COLO668 (cell line): ENCODE measurements at regions not wholly inside any gene's neighbourhood (a gene's known extent, or its start where the extent isn't known, plus 50 kb on each side); places are given as distances from the start of the nearest gene placed in this dataset.
"Not testable (repeated sequence)": the region's sequence is repeated elsewhere in the genome, so short reads cannot be mapped to it uniquely, and the experiment has no call there.

ENCODE experiments used
- DNase-seq: peaks from one replicate; lab custom pipeline; 2025; ENCODE audit not compliant: unreplicated experiment; lab: John Stamatoyannopoulos, UW

DNA sequence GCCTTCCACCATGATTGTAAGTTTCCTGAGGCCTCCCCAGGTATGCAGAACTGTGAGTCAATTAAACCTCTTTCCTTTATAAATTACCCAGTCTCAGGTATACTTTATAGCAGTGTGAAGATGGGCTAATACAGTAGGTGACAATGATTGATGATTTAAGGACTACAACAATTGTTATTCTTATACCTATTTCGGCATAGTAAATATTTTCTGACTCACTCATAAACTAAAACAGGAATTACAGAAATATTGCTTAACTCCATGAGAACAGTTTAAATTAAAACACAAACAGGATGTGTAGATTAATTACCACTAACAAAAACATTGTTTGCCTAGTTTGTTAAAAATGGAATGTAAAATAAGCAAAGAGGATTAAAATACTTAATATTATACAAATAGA, 839.9 kb downstream of the LTN1 start:
- no peak for DNase-seq

- no peak for DNase-seq
These were observed 840.9 kb downstream of the LTN1 start for GRCh38 chr21:28151758-28152157.

- no peak for DNase-seq
These were observed 841.9 kb downstream of the LTN1 start for GRCh38 chr21:28150778-28151177.

- no peak for DNase-seq
These were observed 844.1 kb downstream of the LTN1 start for GRCh38 chr21:28148400-28149064.

- DNase-seq = no peak
These were observed 848.0 kb downstream of the LTN1 start for GRCh38 chr21:28144653-28145052.

- no peak for DNase-seq
These were observed 848.6 kb downstream of the LTN1 start for GRCh38 chr21:28144089-28144488.

DNA sequence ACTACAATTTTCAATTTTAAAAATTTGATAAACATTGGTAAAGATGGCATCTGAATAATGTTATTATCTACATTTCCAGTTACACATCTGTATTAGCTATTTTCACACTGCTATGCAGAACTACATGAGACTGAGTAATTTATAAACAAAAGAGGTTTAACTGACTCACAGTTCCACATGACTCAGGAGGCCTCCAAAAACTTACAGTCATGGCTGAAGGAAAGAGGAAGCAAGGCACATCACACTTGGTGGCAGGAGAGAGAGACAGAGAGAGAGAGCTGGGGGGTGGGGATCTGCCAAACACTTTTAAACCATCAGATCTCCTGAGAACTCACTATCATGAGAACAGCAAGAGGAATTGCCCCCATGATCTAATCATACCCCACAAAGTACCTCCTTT, 850.0 kb downstream of the LTN1 start:
- no peak for DNase-seq

- no peak for DNase-seq
These were observed 854.4 kb downstream of the LTN1 start for GRCh38 chr21:28138272-28138671.

DNA sequence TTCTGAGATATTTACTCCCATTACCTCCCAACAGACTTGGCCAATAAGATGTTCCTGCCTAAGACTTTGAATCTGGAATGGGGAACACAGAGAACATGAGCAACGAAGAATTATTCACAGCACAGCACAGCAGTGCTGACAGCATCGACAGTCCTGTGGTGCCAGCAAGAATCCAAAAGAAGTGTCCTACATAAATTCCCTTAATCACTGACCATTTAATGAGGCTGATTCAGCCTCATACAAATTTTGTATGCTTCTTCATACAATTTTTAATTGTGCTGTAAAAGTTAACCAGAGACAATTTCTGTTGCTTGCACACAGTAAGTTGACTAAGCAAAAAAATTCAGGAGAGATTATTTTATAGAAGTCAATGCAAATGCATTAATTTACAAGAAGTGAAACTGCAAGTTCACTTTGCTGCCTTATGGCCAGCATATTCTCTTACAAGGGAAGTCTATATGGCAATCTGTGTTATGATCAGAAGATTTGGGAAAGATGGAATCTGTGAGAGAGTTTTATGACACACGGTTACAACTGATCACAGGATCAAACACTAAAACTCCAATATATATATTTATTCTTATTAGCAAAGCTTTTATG, 855.9 kb downstream of the LTN1 start:
- DNase-seq = no peak

GRCh38 chr21:28135646-28136045, 857.0 kb downstream of the LTN1 start:
- DNase-seq = no peak

DNA sequence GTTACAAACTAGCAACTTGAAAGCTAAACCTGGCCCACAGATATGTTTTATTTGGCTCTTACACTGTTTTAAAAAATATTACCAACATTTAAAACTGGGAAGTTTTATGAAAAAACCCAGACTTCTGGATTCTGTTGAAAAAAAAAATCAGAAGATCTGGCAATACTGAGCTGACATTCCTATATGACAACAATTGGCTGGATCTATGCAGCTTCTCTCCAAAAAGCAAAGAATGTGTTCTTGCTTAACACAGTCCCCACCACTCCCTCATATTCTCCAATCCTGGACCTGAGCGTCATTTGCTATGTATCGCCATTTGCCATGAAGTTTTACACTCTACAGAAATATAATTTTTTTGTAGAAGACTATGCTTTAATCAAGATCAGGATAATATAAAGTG, 859.6 kb downstream of the LTN1 start:
- DNase-seq = no peak

GRCh38 chr21:28132713-28133112, 860.0 kb downstream of the LTN1 start:
- DNase-seq = no peak

- no peak for DNase-seq
These were observed 865.4 kb downstream of the LTN1 start for GRCh38 chr21:28127175-28127785.

GRCh38 chr21:28126521-28127174, 866.0 kb downstream of the LTN1 start:
- DNase-seq = no peak

DNA sequence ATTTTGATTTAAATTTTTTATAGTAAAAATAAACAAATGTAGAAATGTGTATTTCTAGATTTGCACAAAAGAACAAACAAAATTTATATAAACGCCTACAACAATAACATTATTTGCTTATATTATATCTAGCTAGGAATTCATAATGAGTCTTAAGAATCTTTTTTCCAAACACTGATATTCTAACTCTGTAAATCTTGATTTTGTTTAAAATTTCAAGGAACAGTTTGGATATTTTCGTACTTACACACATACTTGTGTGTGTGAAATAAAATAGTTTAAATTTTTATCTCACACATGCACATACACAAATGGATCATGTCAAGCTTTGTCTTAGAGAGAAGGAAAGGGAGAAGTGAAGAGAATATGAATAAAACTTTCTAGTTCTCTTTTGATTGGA, 868.1 kb downstream of the LTN1 start:
- no peak for DNase-seq

- DNase-seq = no peak
These were observed 874.1 kb downstream of the LTN1 start for GRCh38 chr21:28118570-28118969.

DNA sequence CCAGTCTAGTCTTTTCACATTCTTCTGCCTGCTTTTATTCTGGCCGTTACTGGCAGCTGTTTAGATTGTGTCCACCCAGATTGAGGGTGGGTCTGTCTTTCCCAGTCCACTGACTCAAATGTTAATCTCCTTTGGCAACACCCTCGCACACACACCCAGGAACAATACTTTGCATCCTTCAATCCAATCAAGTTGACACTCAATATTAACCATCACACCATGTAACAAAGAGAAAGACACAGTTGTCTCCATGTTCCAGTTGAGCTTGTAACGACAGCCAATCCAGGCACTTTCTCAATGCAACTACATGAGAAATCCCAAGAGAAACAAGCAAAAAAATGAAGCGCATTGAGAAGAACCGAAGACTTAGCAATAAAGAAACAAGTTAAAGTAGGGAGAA, 877.7 kb downstream of the LTN1 start:
- DNase-seq = not testable (repeated sequence)

DNA sequence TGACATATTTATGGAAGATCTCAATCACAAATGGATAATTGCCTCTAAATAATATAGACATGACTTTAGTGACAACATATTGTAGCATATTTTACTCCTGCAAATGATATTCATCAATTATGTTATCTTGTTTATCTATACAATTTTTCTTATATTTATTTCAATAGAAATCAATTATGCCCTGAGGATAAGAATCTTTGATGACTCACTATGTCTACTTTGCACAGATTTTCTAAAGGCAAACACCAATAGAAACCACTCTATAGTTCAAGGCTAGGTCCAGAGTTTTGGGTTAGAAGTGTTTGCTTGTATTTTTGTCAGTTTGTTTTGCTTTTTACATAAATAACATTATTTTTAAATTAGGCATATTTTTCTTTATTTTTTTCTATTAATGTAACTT, 879.0 kb downstream of the LTN1 start:
- no peak for DNase-seq

GRCh38 chr21:28112511-28112910, 880.2 kb downstream of the LTN1 start:
- no peak for DNase-seq

DNA sequence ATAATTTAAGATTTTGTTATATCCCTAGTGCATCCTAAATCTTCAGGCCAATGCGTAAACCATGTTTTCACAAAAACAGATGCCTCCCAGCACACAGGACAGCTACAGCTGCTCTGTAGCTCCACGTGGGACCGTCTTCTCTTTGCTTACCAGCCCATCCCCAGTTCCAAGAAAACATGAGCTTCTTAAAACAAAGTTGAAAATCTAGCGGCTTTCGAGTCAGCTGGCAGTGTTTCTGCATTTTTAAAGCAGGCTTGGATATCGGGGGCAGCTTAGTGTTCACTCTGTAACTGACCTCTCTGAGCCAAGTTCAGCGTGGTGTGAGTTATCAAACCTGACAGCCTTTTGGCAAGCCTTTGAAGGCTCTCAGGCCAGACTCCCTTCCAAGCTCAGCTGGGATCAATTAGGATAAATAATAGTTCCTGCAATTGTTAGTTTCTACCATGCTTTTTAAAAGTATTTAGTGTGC, 881.5 kb downstream of the LTN1 start:
- no peak for DNase-seq

DNA sequence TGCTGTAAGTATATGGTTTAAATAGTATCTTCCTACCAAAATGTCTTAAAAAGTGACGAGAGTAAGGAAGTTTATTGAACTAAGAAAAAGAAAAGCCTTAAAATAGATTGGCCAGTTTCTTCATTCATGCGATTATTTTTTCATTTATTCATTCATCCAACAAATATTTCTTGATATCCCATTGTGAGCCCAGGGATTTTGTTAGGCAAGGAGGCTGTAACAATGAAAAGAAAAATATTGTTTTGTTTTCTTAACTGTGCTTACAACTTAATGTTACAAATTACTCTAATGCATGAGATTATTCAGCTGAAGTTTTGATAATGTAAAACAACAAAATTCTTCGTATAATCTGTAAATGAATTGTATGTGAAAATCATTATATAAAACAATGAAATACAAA, 882.0 kb downstream of the LTN1 start:
- DNase-seq = no peak

DNA sequence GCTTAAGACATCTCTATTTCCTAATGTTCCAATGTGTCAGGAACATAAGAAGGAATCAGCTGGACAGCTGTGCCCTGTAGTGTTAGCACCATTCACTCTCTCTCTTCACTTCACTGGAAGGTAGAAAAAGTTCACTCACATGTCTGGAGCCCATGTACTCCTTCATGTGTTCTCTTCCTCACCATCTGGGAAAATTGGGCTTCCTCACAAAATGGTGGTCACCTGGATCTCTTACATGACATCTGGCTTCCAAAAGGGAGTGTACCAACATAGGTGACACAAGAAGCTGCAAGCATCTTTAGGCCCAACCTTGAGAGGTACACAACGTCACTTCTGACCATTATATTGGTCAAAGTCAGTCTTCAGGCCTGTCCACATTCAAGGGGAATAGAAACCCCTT, 882.6 kb downstream of the LTN1 start:
- DNase-seq = no peak
